DMS53 (cell line): ENCODE measurements at regions not wholly inside any gene's neighbourhood (a gene's known extent, or its start where the extent isn't known, plus 50 kb on each side); places are given as distances from the start of the nearest gene placed in this dataset.
"Not testable (repeated sequence)": the region's sequence is repeated elsewhere in the genome, so short reads cannot be mapped to it uniquely, and the experiment has no call there.

Experiments used
- DNase-seq: peaks from one replicate; lab custom pipeline; 2025; lab: John Stamatoyannopoulos, UW

GRCh38 chr9:86997156-86997555 is 49.9 kb upstream of the GAS1 start:
- DNase-seq, result peak; percentile 12

GRCh38 chr9:86997951-86998350 is 50.6 kb upstream of the GAS1 start:
- DNase-seq, result no peak

- no peak for DNase-seq
These were observed 55.2 kb upstream of the GAS1 start for GRCh38 chr9:87002517-87002916.

GRCh38 chr9:87004016-87004415 is 56.7 kb upstream of the GAS1 start:
- no peak for DNase-seq

GRCh38 chr9:87006956-87007355 is 59.6 kb upstream of the GAS1 start:
- DNase-seq, result no peak

GRCh38 chr9:87007711-87008366 is 60.5 kb upstream of the GAS1 start:
- DNase-seq, result no peak

GRCh38 chr9:87008667-87009066 is 61.4 kb upstream of the GAS1 start:
- no peak for DNase-seq

- no peak for DNase-seq
These were observed 63.3 kb upstream of the GAS1 start for GRCh38 chr9:87010626-87011025.

GRCh38 chr9:87011551-87011950 is 64.2 kb upstream of the GAS1 start:
- DNase-seq, result no peak

- DNase-seq, result no peak
These were observed 66.2 kb upstream of the GAS1 start for GRCh38 chr9:87013490-87013889.

- DNase-seq, result no peak
These were observed 67.1 kb upstream of the GAS1 start for GRCh38 chr9:87014436-87014835.

- DNase-seq, result no peak
These were observed 69.4 kb upstream of the GAS1 start for GRCh38 chr9:87016681-87017080.

- DNase-seq, result no peak
These were observed 73.1 kb upstream of the GAS1 start for GRCh38 chr9:87020169-87020950.

- DNase-seq, result no peak
These were observed 74.9 kb upstream of the GAS1 start for GRCh38 chr9:87022178-87022577.

GRCh38 chr9:87026204-87026603 is 78.9 kb upstream of the GAS1 start:
- no peak for DNase-seq

GRCh38 chr9:87028836-87029235 is 81.5 kb upstream of the GAS1 start:
- not testable (repeated sequence) for DNase-seq

- no peak for DNase-seq
These were observed 82.6 kb upstream of the GAS1 start for GRCh38 chr9:87029905-87030304.

- DNase-seq, result no peak
These were observed 87.5 kb upstream of the GAS1 start for GRCh38 chr9:87034841-87035240.

- no peak for DNase-seq
These were observed 88.6 kb upstream of the GAS1 start for GRCh38 chr9:87035879-87036278.

GRCh38 chr9:87036506-87036905 is 89.2 kb upstream of the GAS1 start:
- DNase-seq, result no peak

GRCh38 chr9:87039809-87040392 is 92.6 kb upstream of the GAS1 start:
- DNase-seq, result no peak

GRCh38 chr9:87040410-87041009 is 93.2 kb upstream of the GAS1 start:
- no peak for DNase-seq
